Suprapubic skin (tissue), 3 donors: ENCODE measurements at regions not wholly inside any gene's neighbourhood (a gene's known extent, or its start where the extent isn't known, plus 50 kb on each side); places are given as distances from the start of the nearest gene placed in this dataset.
"Not testable (repeated sequence)": the region's sequence is repeated elsewhere in the genome, so short reads cannot be mapped to it uniquely, and the experiment has no call there.

Experiments used
- CTCF ChIP-seq, 2 donors: fragments of 200-600 bp in 1 of 2; fragments of 450-650 bp in 1 of 2; sonication (generic) in 1 of 2; IDR thresholded peaks; one replicate each; pipeline ENCODE4 v1.5.1; 2016 to 2019; ENCODE audit warnings: antibody characterized with exemption in 2 of 2, mild to moderate bottlenecking in 1 of 2, moderate library complexity in 1 of 2
- EP300 ChIP-seq: sonication (generic); formaldehyde crosslinking; IDR thresholded peaks from one replicate; pipeline ENCODE4 v1.6.1; 2017; ENCODE audit warnings: antibody characterized with exemption

DNA sequence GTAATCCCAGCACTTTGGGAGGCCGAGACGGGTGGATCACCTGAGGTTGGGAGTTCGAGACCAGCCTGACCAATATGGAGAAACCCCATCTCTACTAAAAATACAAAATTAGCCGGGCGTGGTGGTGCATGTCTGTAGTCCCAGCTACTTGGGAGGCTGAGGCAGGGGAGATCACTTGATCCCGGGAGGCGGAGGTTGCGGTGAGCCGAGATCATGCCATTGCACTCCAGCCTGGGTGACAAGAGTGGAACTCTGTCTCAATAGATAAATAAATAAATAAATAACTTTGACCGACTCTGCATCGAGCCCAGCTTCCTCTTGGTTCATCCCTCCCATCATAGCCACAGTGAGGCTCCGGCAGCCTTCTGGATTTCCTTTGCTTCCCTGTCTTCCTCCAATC is 89.6 kb downstream of the CRLF2 start:
- not testable (repeated sequence) for TF ChIP-seq EP300; CTCF (IDR thresholded peaks at IDR 0.05)
